Adrenal gland (tissue), 9 donors: ENCODE measurements at regions not wholly inside any gene's neighbourhood (a gene's known extent, or its start where the extent isn't known, plus 50 kb on each side); places are given as distances from the start of the nearest gene placed in this dataset.

Experiments used
- DNase-seq, 7 donors: peaks; one replicate each; pipeline ENCODE4 v3.0.0-alpha.2; 2019 to 2020
- H3K27ac ChIP-seq, 5 donors: fragments of 200-600 bp; sonication (generic) in 4 of 5; 1 replicate in 3 of 5; 2 replicates in 2 of 5; pipeline versions ENCODE4 v1.5.1 to v1.8.0; 2016 to 2020; ENCODE audit warnings: mild to moderate bottlenecking in 1 of 5
- H3K27me3 ChIP-seq: fragments of 200-600 bp; 2 replicates; pipeline ENCODE4 v1.8.0; 2021
- H3K36me3 ChIP-seq, 2 donors: fragments of 200-600 bp; replicated peaks in 1 of 2; 1 replicate in 1 of 2; 2 replicates in 1 of 2; pipeline versions ENCODE4 v1.5.1 to v1.8.0; 2018 to 2022
- H3K4me1 ChIP-seq, 2 donors: fragments of 200-600 bp; replicated peaks in 1 of 2; 1 replicate in 1 of 2; 2 replicates in 1 of 2; pipeline versions ENCODE4 v1.5.1 to v1.8.0; 2018 to 2021
- H3K4me3 ChIP-seq, 4 donors: fragments of 200-600 bp; sonication (generic) in 3 of 4; one replicate each; pipeline ENCODE4 v1.5.1; 2016 to 2018
- H3K9me3 ChIP-seq, 3 donors: fragments of 200-600 bp; sonication (generic) in 1 of 3; replicated peaks in 1 of 3; 1 replicate in 2 of 3; 2 replicates in 1 of 3; pipeline versions ENCODE4 v1.5.1 to v1.8.0; 2016 to 2021
- CTCF ChIP-seq, 6 experiments: fragments of 450-650 bp in 4 of 6; fragments of 200-600 bp in 2 of 6; sonication (generic) in 1 of 6; IDR thresholded peaks; 1 replicate in 5 of 6; 2 replicates in 1 of 6; pipeline versions ENCODE4 v1.5.1 to v1.8.0; 2016 to 2021; ENCODE audit warnings: antibody characterized with exemption in 6 of 6, mild to moderate bottlenecking in 2 of 6, moderate library complexity in 1 of 6
- POLR2A ChIP-seq, 2 donors: fragments of 450-650 bp; IDR thresholded peaks; one replicate each; pipeline ENCODE4 v1.6.1; 2017; ENCODE audit warnings: antibody characterized with exemption in 2 of 2, mild to moderate bottlenecking in 2 of 2, moderate library complexity in 1 of 2
- WGBS, 4 donors: extraction: QIAGEN DNeasy Blood & Tissue Kit in 2 of 4; methylation state at CpG; one replicate each; pipeline versions ENCODE4 v1.1.5 to v1.1.7; 2013 to 2017; 5-methylcytosine and 5-hydroxymethylcytosine counted together
- intact Hi-C, 2 donors: fragments of 100-400 bp; cut with DNase I; formaldehyde crosslinking; loops; one replicate each; pipeline versions ENCODE4 v1.14.1 to v1.15.0; 2022 to 2023
- donor health status: healthy with polysubstance abuse.
- donor health status: Bipolar disorder and iron deficiency.
- donor health status: DM: yes; HTN: yes; CAD: no.
- donor health status: DM: no; HTN: no; CAD: no.
- donor health status: DM: no; HTN: no; CAD: no.

GRCh38 chr5:93189707-93190120, 391.3 kb downstream of the NR2F1-AS1 start:
- no peak for DNase-seq
- Histone ChIP-seq H3K4me1 (no peaks in the 10 kb centered on the region), H3K4me3 (no peak overlapping the region), H3K9me3 (no peaks in the 10 kb centered on the region), H3K27ac (no peak overlapping the region), H3K27me3 (no peaks in the 10 kb centered on the region), H3K36me3 (no peaks in the 10 kb centered on the region)
- TF ChIP-seq POLR2A (IDR thresholded peaks at IDR 0.05) = no peak
- no peak for TF ChIP-seq CTCF (IDR thresholded peaks at IDR 0.05)
- WGBS, 4 donors = 45 to 61% (median 56%) methylated on average over 2 of the region's 2 CpGs
- intact Hi-C loops = no loop called here

- Histone ChIP-seq H3K4me1 (no peaks in the 10 kb centered on the region), H3K9me3 (no peaks in the 10 kb centered on the region), H3K27me3 (no peaks in the 10 kb centered on the region), H3K36me3 (no peaks in the 10 kb centered on the region), H3K27ac (no peak overlapping the region), H3K4me3 (no peak overlapping the region)
- DNase-seq = no peak
- intact Hi-C loops = no loop called here
- 78 to 88% (median 83%) methylated on average over 3 of the region's 3 CpGs for WGBS, 4 donors
- TF ChIP-seq POLR2A (IDR thresholded peaks at IDR 0.05) (no peak), CTCF (IDR thresholded peaks at IDR 0.05) (no peak)
Measured at GRCh38 chr5:93188876-93189485, 392.0 kb downstream of the NR2F1-AS1 start.

GRCh38 chr5:93186076-93186682, 394.8 kb downstream of the NR2F1-AS1 start:
- Histone ChIP-seq H3K9me3 (no peaks in the 10 kb centered on the region), H3K36me3 (no peaks in the 10 kb centered on the region), H3K27ac (no peak overlapping the region), H3K27me3 (no peaks in the 10 kb centered on the region), H3K4me3 (no peak overlapping the region), H3K4me1 (no peaks in the 10 kb centered on the region)
- no peak for DNase-seq
- 56 to 68% (median 60%) methylated on average over 3 of the region's 3 CpGs for WGBS, 4 donors
- intact Hi-C loops = no loop called here
- TF ChIP-seq CTCF (IDR thresholded peaks at IDR 0.05) = no peak
- no peak for TF ChIP-seq POLR2A (IDR thresholded peaks at IDR 0.05)

GRCh38 chr5:93184041-93184440, 397.0 kb downstream of the NR2F1-AS1 start:
- Histone ChIP-seq H3K4me1 (no peaks in the 10 kb centered on the region), H3K27ac (no peak overlapping the region), H3K9me3 (no peaks in the 10 kb centered on the region), H3K27me3 (no peaks in the 10 kb centered on the region), H3K36me3 (no peaks in the 10 kb centered on the region), H3K4me3 (no peak overlapping the region)
- WGBS, 4 donors = 25 to 75% (median 70%) methylated on average over 1 of the region's 1 CpG
- DNase-seq = no peak
- intact Hi-C loops = no loop called here
- no peak for TF ChIP-seq CTCF (IDR thresholded peaks at IDR 0.05)
- TF ChIP-seq POLR2A (IDR thresholded peaks at IDR 0.05) = no peak
